OCI-LY3 (cell line): ENCODE measurements at regions not wholly inside any gene's neighbourhood (a gene's known extent, or its start where the extent isn't known, plus 50 kb on each side); places are given as distances from the start of the nearest gene placed in this dataset.
"Not testable (repeated sequence)": the region's sequence is repeated elsewhere in the genome, so short reads cannot be mapped to it uniquely, and the experiment has no call there.

Experiments
- CTCF ChIP-seq: fragments of 200-600, 300-600 bp; sonication (generic); IDR thresholded peaks from 2 replicates; pipeline ENCODE4 v1.5.1; 2014; ENCODE audit warnings: antibody characterized with exemption, low read length, low read depth
- EZH2phosphoT487 ChIP-seq: fragments of 200-600 bp; shearing (Covaris generic); IDR thresholded peaks from 2 replicates; pipeline ENCODE4 v1.6.1; 2018; ENCODE audit warnings: antibody characterized with exemption, mixed run types, low read depth

DNA sequence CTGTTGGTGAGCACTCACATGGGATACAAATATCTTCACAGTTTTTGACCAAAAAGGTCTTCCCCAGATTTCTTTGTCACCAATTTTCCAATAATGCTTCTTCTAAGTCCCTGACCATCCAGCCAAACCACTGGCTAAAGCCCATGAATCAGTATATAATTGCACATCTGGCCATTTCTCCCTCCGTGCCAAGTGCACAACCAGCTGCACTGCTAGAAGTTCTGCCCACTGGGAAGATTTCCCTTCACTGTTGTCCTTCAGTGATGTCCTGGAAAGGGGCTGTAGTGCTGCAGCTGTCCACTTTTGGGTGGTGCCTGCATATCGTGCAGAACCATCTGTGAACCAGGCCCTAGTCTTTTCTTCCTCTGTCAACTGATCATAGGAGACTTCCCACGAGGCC is 609.3 kb downstream of the XPNPEP1 start:
- not testable (repeated sequence) for TF ChIP-seq CTCF, EZH2phosphoT487
